ENCODE measurements at regions not wholly inside any gene's neighbourhood (a gene's known extent, or its start where the extent isn't known, plus 50 kb on each side); places are given as distances from the start of the nearest gene placed in this dataset.
"Not testable (repeated sequence)": the region's sequence is repeated elsewhere in the genome, so short reads cannot be mapped to it uniquely, and the experiment has no call there.

GRCh38 chrX:148298737-148299136, 201.7 kb upstream of the AFF2 start:
- no peaks in the 10 kb centered on the region for H3K9me3 ChIP-seq
- TF ChIP-seq CTCF (IDR thresholded peaks at IDR 0.05): no peak
- no peaks in the 10 kb centered on the region for H3K4me1 ChIP-seq (ENCODE audit: control insufficient read depth in 1 of 2, low read depth in 2 of 2)
- DNase-seq (ENCODE audit: low spot score) (no peak), ATAC-seq (ENCODE audit: insufficient number of reproducible peaks, low FRiP score, low read depth) (no peak)
- no peaks in the 10 kb centered on the region for H3K27me3 ChIP-seq (replicated peaks; ENCODE audit: insufficient read depth)
- no peak overlapping the region for H3K4me3 ChIP-seq
- H3K27ac ChIP-seq: no peak overlapping the region
- no peaks in the 10 kb centered on the region for H3K36me3 ChIP-seq

GRCh38 chrX:148305214-148305613, 195.2 kb upstream of the AFF2 start:
- H3K36me3 ChIP-seq; DNase-seq (ENCODE audit: low spot score); H3K4me1 ChIP-seq (ENCODE audit: control insufficient read depth in 1 of 2, low read depth in 2 of 2); H3K27ac ChIP-seq; H3K27me3 ChIP-seq (replicated peaks; ENCODE audit: insufficient read depth); ATAC-seq (ENCODE audit: insufficient number of reproducible peaks, low FRiP score, low read depth); H3K4me3 ChIP-seq; H3K9me3 ChIP-seq: not testable (repeated sequence)

GRCh38 chrX:148309413-148309812, 191.0 kb upstream of the AFF2 start:
- Histone ChIP-seq H3K27me3 (replicated peaks; ENCODE audit: insufficient read depth) (no peaks in the 10 kb centered on the region), H3K4me1 (ENCODE audit: control insufficient read depth in 1 of 2, low read depth in 2 of 2) (no peaks in the 10 kb centered on the region), H3K4me3 (no peak overlapping the region), H3K27ac (no peak overlapping the region), H3K9me3 (no peaks in the 10 kb centered on the region), H3K36me3 (no peaks in the 10 kb centered on the region)
- no peak for ATAC-seq (ENCODE audit: insufficient number of reproducible peaks, low FRiP score, low read depth)
- TF ChIP-seq CTCF (IDR thresholded peaks at IDR 0.05): no peak
- DNase-seq (ENCODE audit: low spot score): no peak

GRCh38 chrX:148310426-148311165, 189.8 kb upstream of the AFF2 start:
- H3K27ac ChIP-seq: no peak overlapping the region
- ATAC-seq (ENCODE audit: insufficient number of reproducible peaks, low FRiP score, low read depth) (no peak), DNase-seq (ENCODE audit: low spot score) (no peak)
- H3K4me1 ChIP-seq (ENCODE audit: control insufficient read depth in 1 of 2, low read depth in 2 of 2): no peaks in the 10 kb centered on the region
- H3K27me3 ChIP-seq (replicated peaks; ENCODE audit: insufficient read depth): no peaks in the 10 kb centered on the region
- no peak overlapping the region for H3K4me3 ChIP-seq
- no peak for TF ChIP-seq CTCF (IDR thresholded peaks at IDR 0.05)
- H3K9me3 ChIP-seq: no peaks in the 10 kb centered on the region
- no peaks in the 10 kb centered on the region for H3K36me3 ChIP-seq

GRCh38 chrX:148311544-148311943, 188.9 kb upstream of the AFF2 start:
- no peak for ATAC-seq (ENCODE audit: insufficient number of reproducible peaks, low FRiP score, low read depth)
- no peak overlapping the region for H3K27ac ChIP-seq
- TF ChIP-seq CTCF (IDR thresholded peaks at IDR 0.05): no peak
- H3K36me3 ChIP-seq: no peaks in the 10 kb centered on the region
- no peaks in the 10 kb centered on the region for H3K27me3 ChIP-seq (replicated peaks; ENCODE audit: insufficient read depth)
- H3K4me3 ChIP-seq: no peak overlapping the region
- no peaks in the 10 kb centered on the region for H3K4me1 ChIP-seq (ENCODE audit: control insufficient read depth in 1 of 2, low read depth in 2 of 2)
- no peak for DNase-seq (ENCODE audit: low spot score)
- H3K9me3 ChIP-seq: no peaks in the 10 kb centered on the region

GRCh38 chrX:148314876-148315275, 185.5 kb upstream of the AFF2 start:
- no peaks in the 10 kb centered on the region for H3K36me3 ChIP-seq
- no peak for TF ChIP-seq CTCF (IDR thresholded peaks at IDR 0.05)
- ATAC-seq (ENCODE audit: insufficient number of reproducible peaks, low FRiP score, low read depth) (no peak), DNase-seq (ENCODE audit: low spot score) (no peak)
- H3K27ac ChIP-seq: no peak overlapping the region
- no peaks in the 10 kb centered on the region for H3K27me3 ChIP-seq (replicated peaks; ENCODE audit: insufficient read depth)
- H3K4me3 ChIP-seq: no peak overlapping the region
- no peaks in the 10 kb centered on the region for H3K9me3 ChIP-seq
- no peaks in the 10 kb centered on the region for H3K4me1 ChIP-seq (ENCODE audit: control insufficient read depth in 1 of 2, low read depth in 2 of 2)

Measured in thoracic aorta (tissue), 2 donors.